RWPE2 (cell line): ENCODE measurements at regions not wholly inside any gene's neighbourhood (a gene's known extent, or its start where the extent isn't known, plus 50 kb on each side); places are given as distances from the start of the nearest gene placed in this dataset.

ENCODE experiments used
- ATAC-seq: fragments of 200-7000 bp; cut with Tn5 transposase; 3 replicates; pipeline ENCODE4 v1.9.1; 2021; ENCODE audit warnings: low read depth
- DNase-seq: peaks from one replicate; pipeline ENCODE4 v3.0.0-alpha.2; 2020; ENCODE audit warnings: low spot score
- H3K27ac ChIP-seq: fragments of 450-650 bp; 2 replicates; pipeline ENCODE4 v1.5.1; 2017; ENCODE audit warnings: mild to moderate bottlenecking; ENCODE audit not compliant: poor library complexity, severe bottlenecking
- H3K27me3 ChIP-seq: fragments of 250-450 bp; sonication (Bioruptor Pico); 2 replicates; pipeline ENCODE4 v1.5.1; 2021; ENCODE audit warnings: mild to moderate bottlenecking, moderate library complexity; ENCODE audit not compliant: insufficient read depth, poor library complexity, severe bottlenecking
- H3K36me3 ChIP-seq: fragments of 250-450 bp; sonication (Bioruptor Pico); 2 replicates; pipeline ENCODE4 v1.5.1; 2020; ENCODE audit warnings: low read depth, mild to moderate bottlenecking, moderate library complexity
- H3K4me1 ChIP-seq: fragments of 250-450 bp; sonication (Bioruptor Pico); 2 replicates; pipeline ENCODE4 v1.5.1; 2021; ENCODE audit warnings: mild to moderate bottlenecking, moderate library complexity; ENCODE audit not compliant: insufficient read depth, poor library complexity, severe bottlenecking
- H3K4me3 ChIP-seq: fragments of 250-450 bp; sonication (Bioruptor Pico); 2 replicates; pipeline ENCODE4 v1.5.1; 2021; ENCODE audit warnings: mild to moderate bottlenecking, moderate library complexity; ENCODE audit not compliant: severe bottlenecking
- H3K9me3 ChIP-seq: fragments of 250-450 bp; sonication (Bioruptor Pico); 2 replicates; pipeline ENCODE4 v1.5.1; 2021; ENCODE audit warnings: mild to moderate bottlenecking, moderate library complexity; ENCODE audit not compliant: severe bottlenecking
- TF ChIP-seq, protein P1 (sequence below): fragments of 450-650 bp; IDR thresholded peaks from one replicate; pipeline ENCODE4 v1.5.1; 2017; ENCODE audit warnings: mild to moderate bottlenecking, moderate library complexity; ENCODE audit not compliant: poor library complexity, severe bottlenecking

DNA sequence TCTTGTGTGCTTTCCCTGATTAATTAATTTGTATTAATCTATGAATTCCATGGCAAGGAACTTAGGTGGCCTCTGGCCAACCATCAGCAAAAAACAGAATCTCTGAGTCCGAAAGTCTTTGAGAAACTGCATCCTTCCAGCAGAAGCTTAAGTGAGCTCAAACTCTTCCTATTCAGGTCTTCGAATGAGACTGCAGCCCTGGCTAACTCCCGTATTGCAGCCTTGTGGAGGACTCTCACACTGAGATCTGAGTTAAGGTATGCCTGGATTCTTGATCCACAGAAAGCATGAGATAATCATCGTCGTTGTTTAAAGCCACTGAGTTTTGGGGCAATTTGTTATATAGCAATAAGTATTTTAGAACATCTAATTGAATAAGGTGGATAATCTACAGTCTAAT is 1143.9 kb upstream of the NXPH2 start:
- Histone ChIP-seq H3K4me3 (no peak overlapping the region), H3K27me3 (peaks cover 11% of the 10 kb centered on the region), H3K9me3 (no peaks in the 10 kb centered on the region), H3K36me3 (no peaks in the 10 kb centered on the region), H3K27ac (no peak overlapping the region), H3K4me1 (no peaks in the 10 kb centered on the region)
- no peak for DNase-seq
- ATAC-seq, result no peak
- TF ChIP-seq, protein P1, sequence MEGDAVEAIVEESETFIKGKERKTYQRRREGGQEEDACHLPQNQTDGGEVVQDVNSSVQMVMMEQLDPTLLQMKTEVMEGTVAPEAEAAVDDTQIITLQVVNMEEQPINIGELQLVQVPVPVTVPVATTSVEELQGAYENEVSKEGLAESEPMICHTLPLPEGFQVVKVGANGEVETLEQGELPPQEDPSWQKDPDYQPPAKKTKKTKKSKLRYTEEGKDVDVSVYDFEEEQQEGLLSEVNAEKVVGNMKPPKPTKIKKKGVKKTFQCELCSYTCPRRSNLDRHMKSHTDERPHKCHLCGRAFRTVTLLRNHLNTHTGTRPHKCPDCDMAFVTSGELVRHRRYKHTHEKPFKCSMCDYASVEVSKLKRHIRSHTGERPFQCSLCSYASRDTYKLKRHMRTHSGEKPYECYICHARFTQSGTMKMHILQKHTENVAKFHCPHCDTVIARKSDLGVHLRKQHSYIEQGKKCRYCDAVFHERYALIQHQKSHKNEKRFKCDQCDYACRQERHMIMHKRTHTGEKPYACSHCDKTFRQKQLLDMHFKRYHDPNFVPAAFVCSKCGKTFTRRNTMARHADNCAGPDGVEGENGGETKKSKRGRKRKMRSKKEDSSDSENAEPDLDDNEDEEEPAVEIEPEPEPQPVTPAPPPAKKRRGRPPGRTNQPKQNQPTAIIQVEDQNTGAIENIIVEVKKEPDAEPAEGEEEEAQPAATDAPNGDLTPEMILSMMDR, result no peak

- Histone ChIP-seq H3K36me3 (no peaks in the 10 kb centered on the region), H3K27me3 (peaks cover 10% of the 10 kb centered on the region), H3K9me3 (no peaks in the 10 kb centered on the region), H3K4me3 (no peak overlapping the region), H3K4me1 (no peaks in the 10 kb centered on the region), H3K27ac (no peak overlapping the region)
- TF ChIP-seq, protein P1, result no peak
- ATAC-seq, result no peak
- DNase-seq, result no peak
Observed at GRCh38 chr2:139918982-139919381, 1138.8 kb upstream of the NXPH2 start.

DNA sequence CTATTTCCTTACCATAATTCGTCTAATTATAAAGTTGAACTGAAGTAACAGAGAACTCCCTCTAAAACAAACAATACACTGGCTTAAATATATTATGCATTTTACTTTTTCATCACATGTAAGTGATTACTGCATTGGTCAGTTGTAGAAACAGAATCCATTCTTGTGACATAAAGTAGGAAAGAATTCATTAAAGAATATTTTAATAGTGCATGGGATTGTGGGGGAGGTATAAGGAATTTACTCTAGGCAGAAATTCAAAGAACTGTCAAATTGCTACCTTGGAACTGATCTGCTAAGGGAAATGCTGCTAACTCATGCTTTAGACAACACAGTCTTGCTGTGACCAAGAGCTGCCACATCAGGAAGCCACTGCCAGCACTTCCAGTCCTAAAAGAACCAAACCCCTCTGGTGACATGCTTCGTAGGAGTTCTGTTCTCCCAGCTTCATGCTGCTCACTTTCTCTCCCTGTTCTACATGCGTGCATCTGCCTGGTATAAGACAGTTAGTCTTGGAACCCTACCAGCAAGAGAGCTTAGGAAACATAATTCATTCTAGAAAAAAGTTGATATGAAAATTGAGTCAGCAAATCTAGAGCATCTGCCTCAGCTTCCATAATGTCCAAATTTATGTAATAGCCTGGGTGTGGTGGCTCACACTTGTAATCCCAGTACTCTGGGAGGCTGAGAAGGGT is 1137.6 kb upstream of the NXPH2 start:
- no peak for ATAC-seq
- H3K36me3 ChIP-seq, result no peaks in the 10 kb centered on the region
- H3K27ac ChIP-seq, result no peak overlapping the region
- H3K9me3 ChIP-seq, result no peaks in the 10 kb centered on the region
- peaks cover 2% of the 10 kb centered on the region for H3K27me3 ChIP-seq
- H3K4me1 ChIP-seq, result no peaks in the 10 kb centered on the region
- DNase-seq, result no peak
- no peak overlapping the region for H3K4me3 ChIP-seq
- TF ChIP-seq, protein P1, result no peak

GRCh38 chr2:139916822-139917221 is 1136.6 kb upstream of the NXPH2 start:
- Histone ChIP-seq H3K4me1 (no peaks in the 10 kb centered on the region), H3K36me3 (no peaks in the 10 kb centered on the region), H3K27me3 (no peaks in the 10 kb centered on the region), H3K4me3 (no peak overlapping the region), H3K27ac (no peak overlapping the region), H3K9me3 (no peaks in the 10 kb centered on the region)
- DNase-seq (no peak), ATAC-seq (no peak)
- TF ChIP-seq, protein P1, result peak; percentile 19

DNA sequence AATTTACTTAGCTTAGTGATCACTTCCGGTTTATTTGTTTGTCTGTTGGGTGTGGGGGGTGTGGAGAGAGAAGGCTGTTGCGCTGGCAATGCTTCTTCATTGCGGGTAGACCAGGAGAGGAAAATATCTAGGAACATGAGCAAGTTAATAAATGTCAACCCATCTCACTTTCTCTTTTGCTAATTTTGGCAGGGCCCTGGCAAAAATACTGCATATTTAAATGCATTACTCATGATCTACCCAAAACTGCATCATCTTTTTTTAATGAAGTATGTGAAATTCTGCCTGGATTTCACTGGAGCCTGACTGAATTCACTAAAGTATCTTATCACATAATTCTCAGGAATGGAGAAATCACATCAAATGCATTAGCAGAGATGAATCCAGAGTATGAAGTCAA is 1131.0 kb upstream of the NXPH2 start:
- TF ChIP-seq, protein P1, result no peak
- Histone ChIP-seq H3K27ac (no peak overlapping the region), H3K4me3 (no peak overlapping the region), H3K27me3 (no peaks in the 10 kb centered on the region), H3K9me3 (no peaks in the 10 kb centered on the region), H3K4me1 (no peaks in the 10 kb centered on the region), H3K36me3 (no peaks in the 10 kb centered on the region)
- ATAC-seq (no peak), DNase-seq (no peak)
